GM12891 (cell line): ENCODE measurements at regions not wholly inside any gene's neighbourhood (a gene's known extent, or its start where the extent isn't known, plus 50 kb on each side); places are given as distances from the start of the nearest gene placed in this dataset.

Experiments
- POLR2A ChIP-seq: IDR thresholded peaks from 2 replicates; pipeline ENCODE4 v1.6.1; 2011; ENCODE audit warnings: low read depth, low read length, control low read depth
- POLR2AphosphoS5 ChIP-seq: IDR thresholded peaks from 2 replicates; pipeline ENCODE4 v1.6.1; 2011; ENCODE audit warnings: low read depth, low read length, control low read depth
- TAF1 ChIP-seq: IDR thresholded peaks from 2 replicates; pipeline ENCODE4 v1.6.1; 2011; ENCODE audit warnings: low read depth, low read length, control low read depth

DNA sequence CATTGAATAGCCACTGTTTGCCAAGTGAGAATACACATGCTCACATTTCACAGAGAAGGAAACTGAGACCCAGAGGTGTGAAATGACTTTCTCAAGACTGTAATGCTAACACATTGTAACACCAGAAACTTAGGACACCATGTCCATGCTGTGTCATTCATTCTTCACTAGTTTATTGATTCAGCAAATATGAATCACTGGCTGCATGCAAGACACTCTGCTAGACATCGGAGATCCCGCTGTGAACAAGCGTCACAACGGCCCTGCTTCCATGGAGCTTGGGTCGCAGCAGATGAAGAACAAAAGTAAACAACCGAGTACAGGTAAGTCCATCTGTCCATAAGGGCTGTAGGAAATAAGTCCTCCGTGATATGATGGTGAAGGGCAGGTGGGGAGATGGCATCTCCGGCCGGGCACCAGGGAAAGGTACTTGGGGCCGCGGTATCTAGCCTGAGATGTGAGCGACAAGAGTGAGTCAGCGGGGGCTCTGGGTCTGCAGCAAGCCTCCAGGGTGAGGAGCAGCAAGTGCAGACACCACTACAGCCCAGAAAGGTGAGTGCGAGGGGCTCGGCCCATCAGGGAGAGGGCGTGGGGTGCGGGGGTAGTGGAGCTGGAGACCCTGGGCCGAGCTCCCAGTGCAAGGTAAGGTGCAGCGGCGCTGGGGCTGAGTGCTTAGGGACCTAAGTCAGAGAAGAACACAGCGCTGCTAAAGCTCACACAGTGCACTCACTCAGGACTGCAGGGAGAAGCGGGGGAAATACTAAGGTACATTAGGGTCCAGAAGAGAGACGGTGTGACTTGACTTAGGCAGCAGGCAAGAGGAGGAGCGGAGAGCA is 391.2 kb downstream of the FBXO15 start:
- TF ChIP-seq POLR2A (no peak), POLR2AphosphoS5 (no peak), TAF1 (no peak)
